SK-N-SH treated with all-trans-retinoic acid at 6 μM for 48 hours (cell line): ENCODE measurements at regions not wholly inside any gene's neighbourhood (a gene's known extent, or its start where the extent isn't known, plus 50 kb on each side); places are given as distances from the start of the nearest gene placed in this dataset.

Source experiments
- ATAC-seq: fragments of 200-7000 bp; cut with Tn5 transposase; 3 replicates; pipeline ENCODE4 v1.9.1; 2020; ENCODE audit warnings: mild to moderate bottlenecking, moderate library complexity
- ARNTL ChIP-seq: fragments of 450-650 bp; formaldehyde crosslinking; IDR thresholded peaks from 2 replicates; pipeline ENCODE4 v1.5.0; 2020; ENCODE audit warnings: low read depth, mild to moderate bottlenecking, moderate library complexity, borderline replicate concordance
- BACH2 ChIP-seq: fragments of 250-450 bp; sonication (Bioruptor Pico); IDR thresholded peaks from 2 replicates; pipeline ENCODE4 v1.9.0; 2021; ENCODE audit warnings: mild to moderate bottlenecking, borderline replicate concordance
- CSRNP3 ChIP-seq: fragments of 250-450 bp; sonication (Bioruptor Pico); IDR thresholded peaks from 2 replicates; pipeline ENCODE4 v1.5.1; 2021; ENCODE audit warnings: mild to moderate bottlenecking, moderate library complexity
- ESRRG ChIP-seq: fragments of 250-450 bp; sonication (Bioruptor Pico); IDR thresholded peaks from 2 replicates; pipeline ENCODE4 v1.6.1; 2021; ENCODE audit warnings: mild to moderate bottlenecking
- GLIS3 ChIP-seq: fragments of 250-450 bp; sonication (Bioruptor Pico); IDR thresholded peaks from 2 replicates; pipeline ENCODE4 v1.5.0; 2020; ENCODE audit warnings: mild to moderate bottlenecking, moderate library complexity
- ISL1 ChIP-seq: fragments of 250-450 bp; sonication (Bioruptor Pico); IDR thresholded peaks from 2 replicates; pipeline ENCODE4 v2.1.2; 2022; ENCODE audit warnings: mild to moderate bottlenecking, moderate library complexity
- OSR1 ChIP-seq: fragments of 250-450 bp; sonication (Bioruptor Pico); IDR thresholded peaks from 2 replicates; pipeline ENCODE4 v1.8.0; 2022; ENCODE audit warnings: moderate library complexity, mild to moderate bottlenecking, inconsistent platforms
- POU6F1 ChIP-seq: fragments of 250-450 bp; sonication (Bioruptor Pico); IDR thresholded peaks from 2 replicates; pipeline ENCODE4 v1.8.0; 2021; ENCODE audit warnings: low read depth, mild to moderate bottlenecking, moderate library complexity, borderline replicate concordance
- PPARA ChIP-seq: fragments of 250-450 bp; sonication (Bioruptor Pico); IDR thresholded peaks from 2 replicates; pipeline ENCODE4 v1.5.0; 2020; ENCODE audit warnings: mild to moderate bottlenecking, borderline replicate concordance
- RARB ChIP-seq: fragments of 250-450 bp; sonication (Bioruptor Pico); IDR thresholded peaks from 2 replicates; pipeline ENCODE4 v1.8.0; 2021; ENCODE audit warnings: mild to moderate bottlenecking, moderate library complexity
- SNAI2 ChIP-seq: fragments of 250-450 bp; sonication (Bioruptor Pico); IDR thresholded peaks from 2 replicates; pipeline ENCODE4 v1.5.0; 2020; ENCODE audit warnings: mild to moderate bottlenecking, moderate library complexity
- ZC3H10 ChIP-seq: fragments of 250-450 bp; sonication (Bioruptor Pico); IDR thresholded peaks from 2 replicates; pipeline ENCODE4 v1.5.1; 2021; ENCODE audit warnings: mild to moderate bottlenecking, moderate library complexity
- ZFP3 ChIP-seq: fragments of 250-450 bp; sonication (Bioruptor Pico); IDR thresholded peaks from 2 replicates; pipeline ENCODE4 v1.5.0; 2020; ENCODE audit warnings: mild to moderate bottlenecking, moderate library complexity
- ZFP30 ChIP-seq: fragments of 450-650 bp; formaldehyde crosslinking; IDR thresholded peaks from 2 replicates; pipeline ENCODE4 v1.5.0; 2022; ENCODE audit warnings: mild to moderate bottlenecking, moderate library complexity
- ZNF565 ChIP-seq: fragments of 450-650 bp; formaldehyde crosslinking; conservative IDR thresholded peaks from 2 replicates; pipeline ENCODE4 v1.5.0; 2020; ENCODE audit warnings: low read depth, mild to moderate bottlenecking, moderate library complexity
- ZNF70 ChIP-seq: fragments of 450-650 bp; formaldehyde crosslinking; IDR thresholded peaks from 2 replicates; pipeline ENCODE4 v1.5.0; 2020; ENCODE audit warnings: mild to moderate bottlenecking, moderate library complexity
- ZNF8 ChIP-seq: fragments of 450-650 bp; formaldehyde crosslinking; IDR thresholded peaks from 2 replicates; pipeline ENCODE4 v1.5.0; 2020; ENCODE audit warnings: mild to moderate bottlenecking, moderate library complexity
- TF ChIP-seq, protein P1 (sequence below): fragments of 250-450 bp; sonication (Bioruptor Pico); IDR thresholded peaks from 2 replicates; pipeline ENCODE4 v1.5.0; 2020; ENCODE audit warnings: mild to moderate bottlenecking, moderate library complexity
- TF ChIP-seq, protein P2 (sequence below): fragments of 250-450 bp; sonication (Bioruptor Pico); IDR thresholded peaks from 2 replicates; pipeline ENCODE4 v1.5.1; 2020; ENCODE audit warnings: low read depth, mild to moderate bottlenecking, moderate library complexity

- TF ChIP-seq RARB (CRISPR knock-in tag) (no peak), OSR1 (CRISPR knock-in tag) (no peak)
- TF ChIP-seq, protein P1, sequence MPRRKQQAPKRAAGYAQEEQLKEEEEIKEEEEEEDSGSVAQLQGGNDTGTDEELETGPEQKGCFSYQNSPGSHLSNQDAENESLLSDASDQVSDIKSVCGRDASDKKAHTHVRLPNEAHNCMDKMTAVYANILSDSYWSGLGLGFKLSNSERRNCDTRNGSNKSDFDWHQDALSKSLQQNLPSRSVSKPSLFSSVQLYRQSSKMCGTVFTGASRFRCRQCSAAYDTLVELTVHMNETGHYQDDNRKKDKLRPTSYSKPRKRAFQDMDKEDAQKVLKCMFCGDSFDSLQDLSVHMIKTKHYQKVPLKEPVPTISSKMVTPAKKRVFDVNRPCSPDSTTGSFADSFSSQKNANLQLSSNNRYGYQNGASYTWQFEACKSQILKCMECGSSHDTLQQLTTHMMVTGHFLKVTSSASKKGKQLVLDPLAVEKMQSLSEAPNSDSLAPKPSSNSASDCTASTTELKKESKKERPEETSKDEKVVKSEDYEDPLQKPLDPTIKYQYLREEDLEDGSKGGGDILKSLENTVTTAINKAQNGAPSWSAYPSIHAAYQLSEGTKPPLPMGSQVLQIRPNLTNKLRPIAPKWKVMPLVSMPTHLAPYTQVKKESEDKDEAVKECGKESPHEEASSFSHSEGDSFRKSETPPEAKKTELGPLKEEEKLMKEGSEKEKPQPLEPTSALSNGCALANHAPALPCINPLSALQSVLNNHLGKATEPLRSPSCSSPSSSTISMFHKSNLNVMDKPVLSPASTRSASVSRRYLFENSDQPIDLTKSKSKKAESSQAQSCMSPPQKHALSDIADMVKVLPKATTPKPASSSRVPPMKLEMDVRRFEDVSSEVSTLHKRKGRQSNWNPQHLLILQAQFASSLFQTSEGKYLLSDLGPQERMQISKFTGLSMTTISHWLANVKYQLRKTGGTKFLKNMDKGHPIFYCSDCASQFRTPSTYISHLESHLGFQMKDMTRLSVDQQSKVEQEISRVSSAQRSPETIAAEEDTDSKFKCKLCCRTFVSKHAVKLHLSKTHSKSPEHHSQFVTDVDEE (CRISPR knock-in tag), result no peak
- TF ChIP-seq, all 23 proteins: peak for 0
Observed at GRCh38 chr14:34072921-34073320, 122.0 kb upstream of the EGLN3 start (continued).

- TF ChIP-seq ZNF8 (peak; percentile 80), ARNTL (CRISPR knock-in tag) (no peak)
- no peak for ATAC-seq
Observed at GRCh38 chr14:34072401-34072800, 121.5 kb upstream of the EGLN3 start.

DNA sequence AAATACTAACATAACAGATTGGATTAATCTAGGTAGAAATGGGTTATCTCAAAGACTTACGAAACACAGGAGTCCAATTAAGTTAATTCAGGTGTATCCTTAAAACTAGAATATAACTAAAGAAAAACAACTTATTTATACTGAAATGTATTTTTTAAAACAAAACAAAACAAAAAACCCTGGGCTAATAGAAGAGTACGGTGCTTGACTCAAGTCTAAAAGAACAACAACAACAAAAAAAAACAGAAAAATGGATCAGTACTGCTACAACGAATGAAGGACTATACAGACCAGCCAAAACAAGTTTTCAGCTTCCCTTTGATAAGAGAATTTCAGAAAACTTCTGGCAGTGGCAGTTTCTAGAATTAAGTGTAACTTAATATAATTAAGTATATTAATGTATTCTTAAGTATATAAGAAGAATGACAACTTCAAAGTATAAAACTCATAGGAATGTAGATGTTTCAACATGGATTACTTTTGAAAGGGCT lies 120.1 kb upstream of the EGLN3 start:
- TF ChIP-seq BACH2 (CRISPR knock-in tag) (no peak), ZFP3 (CRISPR knock-in tag) (no peak), SNAI2 (no peak), ZC3H10 (no peak), ZNF565 (no peak), ZFP30 (CRISPR knock-in tag) (no peak), ARNTL (CRISPR knock-in tag) (no peak), POU6F1 (CRISPR knock-in tag) (no peak), GLIS3 (CRISPR knock-in tag) (no peak), CSRNP3 (no peak), ZNF70 (CRISPR knock-in tag) (no peak), PPARA (no peak)
- TF ChIP-seq, protein P1 (CRISPR knock-in tag), result no peak
- TF ChIP-seq, protein P2, sequence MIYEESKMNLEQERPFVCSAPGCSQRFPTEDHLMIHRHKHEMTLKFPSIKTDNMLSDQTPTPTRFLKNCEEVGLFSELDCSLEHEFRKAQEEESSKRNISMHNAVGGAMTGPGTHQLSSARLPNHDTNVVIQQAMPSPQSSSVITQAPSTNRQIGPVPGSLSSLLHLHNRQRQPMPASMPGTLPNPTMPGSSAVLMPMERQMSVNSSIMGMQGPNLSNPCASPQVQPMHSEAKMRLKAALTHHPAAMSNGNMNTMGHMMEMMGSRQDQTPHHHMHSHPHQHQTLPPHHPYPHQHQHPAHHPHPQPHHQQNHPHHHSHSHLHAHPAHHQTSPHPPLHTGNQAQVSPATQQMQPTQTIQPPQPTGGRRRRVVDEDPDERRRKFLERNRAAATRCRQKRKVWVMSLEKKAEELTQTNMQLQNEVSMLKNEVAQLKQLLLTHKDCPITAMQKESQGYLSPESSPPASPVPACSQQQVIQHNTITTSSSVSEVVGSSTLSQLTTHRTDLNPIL (CRISPR knock-in tag), result no peak
- TF ChIP-seq, all 23 proteins: peak for 0
- no peak for ATAC-seq

DNA sequence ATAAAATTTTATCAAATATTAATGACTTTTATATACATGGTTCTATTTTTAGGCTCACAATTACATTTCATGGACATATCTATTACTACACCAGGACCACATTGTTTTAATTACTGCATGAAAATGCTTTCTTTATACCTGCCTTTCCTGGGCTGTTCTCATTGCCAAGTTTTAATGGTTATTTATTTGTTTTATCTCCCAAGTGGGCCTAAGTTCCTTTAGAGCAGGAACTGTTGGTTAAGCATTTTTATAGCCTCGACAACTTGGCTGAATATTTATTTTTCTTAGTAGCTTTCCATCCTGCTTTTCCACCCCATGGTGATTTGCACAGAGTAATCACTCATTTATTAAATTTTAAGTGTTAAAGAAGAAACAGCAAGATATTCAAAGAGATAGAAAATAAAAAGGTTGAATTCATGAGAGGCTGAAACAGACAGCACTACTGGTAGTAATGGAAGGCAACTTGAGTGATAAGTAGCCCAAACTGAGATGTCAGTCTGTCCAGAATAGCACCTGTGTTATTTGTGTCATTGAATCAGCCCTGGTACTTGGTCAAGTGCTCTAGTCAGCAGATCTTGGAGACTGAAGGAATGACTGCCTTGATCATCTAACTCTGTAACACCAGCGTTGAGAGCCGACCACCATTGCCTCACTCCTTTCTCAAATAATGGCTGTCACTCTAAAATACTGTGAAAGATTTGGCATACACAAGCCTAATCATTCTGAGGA lies 119.1 kb upstream of the EGLN3 start:
- TF ChIP-seq CSRNP3, result no peak
- peak; percentile 34; the same call in 1 of the 2 replicates for TF ChIP-seq ISL1 (CRISPR knock-in tag)
- no peak for TF ChIP-seq PPARA
- TF ChIP-seq ESRRG (CRISPR knock-in tag), result no peak
- TF ChIP-seq, protein P2 (CRISPR knock-in tag), result no peak
- ATAC-seq, result no peak
